HepG2 (cell line): ENCODE measurements at regions not wholly inside any gene's neighbourhood (a gene's known extent, or its start where the extent isn't known, plus 50 kb on each side); places are given as distances from the start of the nearest gene placed in this dataset.

Experiments
- CEBPB ChIP-seq: IDR thresholded peaks from 2 replicates; pipeline ENCODE4 v1.6.1; 2011; ENCODE audit warnings: low read depth, low read length, improper control_type of control experiment, borderline replicate concordance
- CTCF ChIP-seq: sonication (generic); formaldehyde crosslinking; IDR thresholded peaks from 2 replicates; pipeline ENCODE4 v1.5.0; 2020; ENCODE audit warnings: mild to moderate bottlenecking, missing genetic modification reagents, moderate library complexity
- GPBP1L1 ChIP-seq: sonication (generic); formaldehyde crosslinking; IDR thresholded peaks from 2 replicates; pipeline ENCODE4 v1.5.0; 2020; ENCODE audit warnings: mild to moderate bottlenecking, missing genetic modification reagents
- HBP1 ChIP-seq: IDR thresholded peaks from 2 replicates; pipeline ENCODE4 v1.6.1; 2016; ENCODE audit warnings: low read depth, control low read depth
- JDP2 ChIP-seq: sonication (generic); formaldehyde crosslinking; IDR thresholded peaks from 2 replicates; pipeline ENCODE4 v1.8.1; 2022; ENCODE audit warnings: missing genetic modification reagents, borderline replicate concordance
- KAT8 ChIP-seq: IDR thresholded peaks from 2 replicates; pipeline ENCODE4 v1.6.1; 2016; ENCODE audit warnings: missing genetic modification reagents, missing compliant biosample characterization
- MATR3 ChIP-seq: sonication (generic); formaldehyde crosslinking; IDR thresholded peaks from 2 replicates; pipeline ENCODE4 v1.4.0; 2020; ENCODE audit warnings: missing genetic modification reagents
- NBN ChIP-seq: fragments of 450-650 bp; conservative IDR thresholded peaks from 2 replicates; pipeline ENCODE4 v1.6.1; 2017
- NRL ChIP-seq: sonication (generic); formaldehyde crosslinking; IDR thresholded peaks from 2 replicates; pipeline ENCODE4 v1.5.0; 2020; ENCODE audit warnings: missing genetic modification reagents, mild to moderate bottlenecking, moderate library complexity, borderline replicate concordance
- SMC3 ChIP-seq: IDR thresholded peaks from 2 replicates; pipeline ENCODE4 v1.6.1; 2011; ENCODE audit warnings: low read length, improper control_type of control experiment
- THAP11 ChIP-seq: IDR thresholded peaks from 2 replicates; pipeline ENCODE4 v1.6.1; 2016; ENCODE audit warnings: missing biosample characterization, missing genetic modification reagents
- ZKSCAN5 ChIP-seq: sonication (generic); formaldehyde crosslinking; IDR thresholded peaks from 2 replicates; pipeline ENCODE4 v1.5.1; 2020; ENCODE audit warnings: mild to moderate bottlenecking, missing genetic modification reagents
- ZNF274 ChIP-seq: sonication (generic); formaldehyde crosslinking; IDR thresholded peaks from 2 replicates; pipeline ENCODE4 v1.5.1; 2020; ENCODE audit warnings: mild to moderate bottlenecking, missing genetic modification reagents
- ZNF547 ChIP-seq: sonication (generic); formaldehyde crosslinking; IDR thresholded peaks from 2 replicates; pipeline ENCODE4 v1.5.1; 2020; ENCODE audit warnings: mild to moderate bottlenecking, missing genetic modification reagents
- ZNF616 ChIP-seq: sonication (generic); formaldehyde crosslinking; IDR thresholded peaks from 2 replicates; pipeline ENCODE4 v1.5.0; 2020; ENCODE audit warnings: low read depth, mild to moderate bottlenecking, missing genetic modification reagents
- ZNF644 ChIP-seq: IDR thresholded peaks from 2 replicates; pipeline ENCODE4 v1.6.1; 2016; ENCODE audit warnings: low read depth
- ZNF652 ChIP-seq: IDR thresholded peaks from 2 replicates; pipeline ENCODE4 v1.6.1; 2016; ENCODE audit warnings: low read depth, borderline replicate concordance
- ZNF713 ChIP-seq: sonication (generic); formaldehyde crosslinking; IDR thresholded peaks from 2 replicates; pipeline ENCODE4 v1.4.0; 2020; ENCODE audit warnings: mild to moderate bottlenecking, missing genetic modification reagents
- ZNF720 ChIP-seq: sonication (generic); formaldehyde crosslinking; IDR thresholded peaks from 2 replicates; pipeline ENCODE4 v1.4.0; 2020; ENCODE audit warnings: missing genetic modification reagents
- ZNF776 ChIP-seq: sonication (generic); formaldehyde crosslinking; IDR thresholded peaks from 2 replicates; pipeline ENCODE4 v1.4.0; 2020; ENCODE audit warnings: mild to moderate bottlenecking, missing genetic modification reagents
- ZNF792 ChIP-seq: IDR thresholded peaks from 2 replicates; pipeline ENCODE4 v1.6.1; 2016
- ZNF816 ChIP-seq: sonication (generic); formaldehyde crosslinking; IDR thresholded peaks from 2 replicates; pipeline ENCODE4 v1.8.0; 2022; ENCODE audit warnings: missing genetic modification reagents, mild to moderate bottlenecking, borderline replicate concordance
- TF ChIP-seq, protein P1 (sequence below): IDR thresholded peaks from 2 replicates; pipeline ENCODE4 v1.4.0; 2020; ENCODE audit warnings: mild to moderate bottlenecking, missing genetic modification reagents
- TF ChIP-seq, protein P2 (sequence below): sonication (generic); formaldehyde crosslinking; IDR thresholded peaks from 2 replicates; pipeline ENCODE4 v1.4.0; 2020; ENCODE audit warnings: missing genetic modification reagents

DNA sequence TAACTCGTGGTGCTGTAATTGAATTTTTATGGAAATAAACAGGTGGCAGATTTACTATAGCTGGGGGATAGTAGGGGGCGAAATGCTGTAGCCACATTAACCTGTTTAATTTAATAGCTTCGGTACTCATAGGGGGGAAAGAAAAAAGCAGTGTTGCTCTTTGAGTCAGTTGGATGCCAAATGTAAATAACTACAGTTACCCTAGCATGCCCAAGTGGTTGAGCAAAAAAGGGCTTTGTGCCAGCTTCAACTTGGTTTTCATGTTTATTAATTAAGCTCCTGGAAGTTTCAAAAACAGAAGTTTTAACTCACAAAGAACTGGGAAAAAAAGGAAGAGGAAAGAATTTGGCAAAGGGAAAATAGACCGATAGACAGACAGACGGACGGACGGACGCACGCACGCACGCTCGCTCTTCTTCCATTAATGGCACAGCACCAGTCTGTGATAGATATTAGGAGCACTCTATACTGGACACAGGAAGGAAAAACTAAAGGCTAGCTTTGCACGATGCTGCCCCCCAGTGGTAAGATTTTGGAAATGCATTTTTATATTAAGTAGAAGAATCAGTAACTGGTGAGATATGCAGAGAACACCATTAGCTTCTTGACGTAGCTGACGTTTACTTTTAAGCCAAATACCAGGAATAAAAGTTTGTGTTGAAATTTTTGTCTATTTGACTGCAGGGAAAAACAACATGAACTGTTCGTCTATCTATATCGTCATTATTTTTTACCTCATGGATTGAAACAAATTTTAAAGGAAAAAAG, 151.8 kb downstream of the SLC7A11 start (continued):
- TF ChIP-seq ZNF644 (CRISPR knock-in tag) (0 out of 2 replicates have a peak, but pooled peaks have one; percentile 14), JDP2 (CRISPR knock-in tag) (no peak), CEBPB (no peak), ZNF616 (no peak), ZNF547 (CRISPR knock-in tag) (no peak), ZNF816 (CRISPR knock-in tag) (no peak), ZNF652 (CRISPR knock-in tag) (no peak), ZNF776 (CRISPR knock-in tag) (no peak), ZNF720 (no peak), MATR3 (CRISPR knock-in tag) (no peak), HBP1 (CRISPR knock-in tag) (no peak), ZNF792 (peak; percentile 51; the same call in 1 of the 2 replicates), THAP11 (CRISPR knock-in tag) (0 out of 2 replicates have a peak, but pooled peaks have one; percentile 30), ZKSCAN5 (no peak), NBN (no peak), GPBP1L1 (no peak), ZNF274 (CRISPR knock-in tag) (no peak), SMC3 (peak; percentile 71), CTCF (CRISPR knock-in tag) (peak; percentile 80), ZNF713 (CRISPR knock-in tag) (no peak), NRL (CRISPR knock-in tag) (no peak), KAT8 (CRISPR knock-in tag) (0 out of 2 replicates have a peak, but pooled peaks have one; percentile 12)
- TF ChIP-seq, protein P1, sequence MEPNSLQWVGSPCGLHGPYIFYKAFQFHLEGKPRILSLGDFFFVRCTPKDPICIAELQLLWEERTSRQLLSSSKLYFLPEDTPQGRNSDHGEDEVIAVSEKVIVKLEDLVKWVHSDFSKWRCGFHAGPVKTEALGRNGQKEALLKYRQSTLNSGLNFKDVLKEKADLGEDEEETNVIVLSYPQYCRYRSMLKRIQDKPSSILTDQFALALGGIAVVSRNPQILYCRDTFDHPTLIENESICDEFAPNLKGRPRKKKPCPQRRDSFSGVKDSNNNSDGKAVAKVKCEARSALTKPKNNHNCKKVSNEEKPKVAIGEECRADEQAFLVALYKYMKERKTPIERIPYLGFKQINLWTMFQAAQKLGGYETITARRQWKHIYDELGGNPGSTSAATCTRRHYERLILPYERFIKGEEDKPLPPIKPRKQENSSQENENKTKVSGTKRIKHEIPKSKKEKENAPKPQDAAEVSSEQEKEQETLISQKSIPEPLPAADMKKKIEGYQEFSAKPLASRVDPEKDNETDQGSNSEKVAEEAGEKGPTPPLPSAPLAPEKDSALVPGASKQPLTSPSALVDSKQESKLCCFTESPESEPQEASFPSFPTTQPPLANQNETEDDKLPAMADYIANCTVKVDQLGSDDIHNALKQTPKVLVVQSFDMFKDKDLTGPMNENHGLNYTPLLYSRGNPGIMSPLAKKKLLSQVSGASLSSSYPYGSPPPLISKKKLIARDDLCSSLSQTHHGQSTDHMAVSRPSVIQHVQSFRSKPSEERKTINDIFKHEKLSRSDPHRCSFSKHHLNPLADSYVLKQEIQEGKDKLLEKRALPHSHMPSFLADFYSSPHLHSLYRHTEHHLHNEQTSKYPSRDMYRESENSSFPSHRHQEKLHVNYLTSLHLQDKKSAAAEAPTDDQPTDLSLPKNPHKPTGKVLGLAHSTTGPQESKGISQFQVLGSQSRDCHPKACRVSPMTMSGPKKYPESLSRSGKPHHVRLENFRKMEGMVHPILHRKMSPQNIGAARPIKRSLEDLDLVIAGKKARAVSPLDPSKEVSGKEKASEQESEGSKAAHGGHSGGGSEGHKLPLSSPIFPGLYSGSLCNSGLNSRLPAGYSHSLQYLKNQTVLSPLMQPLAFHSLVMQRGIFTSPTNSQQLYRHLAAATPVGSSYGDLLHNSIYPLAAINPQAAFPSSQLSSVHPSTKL (CRISPR knock-in tag), result peak; percentile 37; the same call in 1 of the 2 replicates
- TF ChIP-seq, protein P2, sequence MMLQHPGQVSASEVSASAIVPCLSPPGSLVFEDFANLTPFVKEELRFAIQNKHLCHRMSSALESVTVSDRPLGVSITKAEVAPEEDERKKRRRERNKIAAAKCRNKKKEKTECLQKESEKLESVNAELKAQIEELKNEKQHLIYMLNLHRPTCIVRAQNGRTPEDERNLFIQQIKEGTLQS, result no peak
